HepG2 (cell line): ENCODE measurements at regions not wholly inside any gene's neighbourhood (a gene's known extent, or its start where the extent isn't known, plus 50 kb on each side); places are given as distances from the start of the nearest gene placed in this dataset.

ENCODE experiments used
- BCL6 ChIP-seq: IDR thresholded peaks from 2 replicates; pipeline ENCODE4 v1.6.1; 2016; ENCODE audit warnings: missing genetic modification reagents, missing compliant biosample characterization
- CENPT ChIP-seq: sonication (generic); formaldehyde crosslinking; IDR thresholded peaks from 2 replicates; pipeline ENCODE4 v1.8.0; 2022; ENCODE audit warnings: low read depth, mild to moderate bottlenecking, moderate library complexity, missing genetic modification reagents
- DBP ChIP-seq: sonication (generic); formaldehyde crosslinking; IDR thresholded peaks from 2 replicates; pipeline ENCODE4 v1.4.0; 2020; ENCODE audit warnings: missing genetic modification reagents; ENCODE audit errors: not compliant biosample characterization
- GTF3A ChIP-seq: sonication (generic); formaldehyde crosslinking; conservative IDR thresholded peaks from 2 replicates; pipeline ENCODE4 v1.4.0; 2020; ENCODE audit warnings: mild to moderate bottlenecking, missing genetic modification reagents
- NCOA2 ChIP-seq: sonication (generic); formaldehyde crosslinking; IDR thresholded peaks from 2 replicates; pipeline ENCODE4 v1.8.0; 2022; ENCODE audit warnings: inconsistent platforms
- POLR2A ChIP-seq, 2 experiments: IDR thresholded peaks; 2 replicates each; pipeline ENCODE4 v1.6.1; 2011; ENCODE audit warnings: low read depth in 2 of 2, low read length in 2 of 2, mild to moderate bottlenecking in 1 of 2, moderate library complexity in 1 of 2; ENCODE audit not compliant: insufficient read depth in 1 of 2
- RERE ChIP-seq: IDR thresholded peaks from 2 replicates; pipeline ENCODE4 v1.6.1; 2016; ENCODE audit warnings: low read depth, missing genetic modification reagents, missing compliant biosample characterization
- RNF219 ChIP-seq: sonication (generic); formaldehyde crosslinking; IDR thresholded peaks from 2 replicates; pipeline ENCODE4 v1.5.0; 2020; ENCODE audit warnings: mild to moderate bottlenecking, missing genetic modification reagents
- SALL2 ChIP-seq: sonication (generic); formaldehyde crosslinking; IDR thresholded peaks from 2 replicates; pipeline ENCODE4 v1.8.1; 2023; ENCODE audit warnings: mild to moderate bottlenecking, missing genetic modification reagents, inconsistent platforms
- SKIL ChIP-seq: sonication (generic); formaldehyde crosslinking; IDR thresholded peaks from 2 replicates; pipeline ENCODE4 v1.8.0; 2022; ENCODE audit warnings: missing genetic modification reagents, mild to moderate bottlenecking, moderate library complexity, borderline replicate concordance
- ZNF124 ChIP-seq: sonication (generic); formaldehyde crosslinking; IDR thresholded peaks from 2 replicates; pipeline ENCODE4 v1.4.0; 2020; ENCODE audit warnings: missing genetic modification reagents
- ZNF18 ChIP-seq: sonication (generic); formaldehyde crosslinking; IDR thresholded peaks from 2 replicates; pipeline ENCODE4 v1.8.0; 2022; ENCODE audit warnings: mild to moderate bottlenecking, missing genetic modification reagents; ENCODE audit not compliant: insufficient replicate concordance
- ZNF280D ChIP-seq: sonication (generic); formaldehyde crosslinking; IDR thresholded peaks from 2 replicates; pipeline ENCODE4 v1.5.1; 2020; ENCODE audit warnings: mild to moderate bottlenecking, missing genetic modification reagents
- ZNF629 ChIP-seq: sonication (generic); formaldehyde crosslinking; conservative IDR thresholded peaks from 2 replicates; pipeline ENCODE4 v1.5.0; 2020; ENCODE audit warnings: missing genetic modification reagents

GRCh38 chr10:2957785-2958184 lies 109.6 kb upstream of the PFKP start (continued):
- TF ChIP-seq ZNF18 (CRISPR knock-in tag) (no peak), SALL2 (no peak), DBP (CRISPR knock-in tag) (no peak), SKIL (CRISPR knock-in tag) (no peak), POLR2A (IDR thresholded peaks at IDR 0.05; ENCODE audit: insufficient read depth in 1 of 2, low read depth in 2 of 2, low read length in 2 of 2) (no peak), ZNF280D (CRISPR knock-in tag) (no peak), RNF219 (CRISPR knock-in tag) (no peak), RERE (CRISPR knock-in tag) (no peak), CENPT (no peak), ZNF124 (CRISPR knock-in tag) (no peak), ZNF629 (CRISPR knock-in tag) (0 out of 2 replicates have a peak, but pooled peaks have one; percentile 10), BCL6 (CRISPR knock-in tag) (no peak), GTF3A (no peak), NCOA2 (CRISPR knock-in tag) (peak; percentile 41; the same call in 1 of the 2 replicates)
